ENCODE measurements at regions not wholly inside any gene's neighbourhood (a gene's known extent, or its start where the extent isn't known, plus 50 kb on each side); places are given as distances from the start of the nearest gene placed in this dataset.

DNA sequence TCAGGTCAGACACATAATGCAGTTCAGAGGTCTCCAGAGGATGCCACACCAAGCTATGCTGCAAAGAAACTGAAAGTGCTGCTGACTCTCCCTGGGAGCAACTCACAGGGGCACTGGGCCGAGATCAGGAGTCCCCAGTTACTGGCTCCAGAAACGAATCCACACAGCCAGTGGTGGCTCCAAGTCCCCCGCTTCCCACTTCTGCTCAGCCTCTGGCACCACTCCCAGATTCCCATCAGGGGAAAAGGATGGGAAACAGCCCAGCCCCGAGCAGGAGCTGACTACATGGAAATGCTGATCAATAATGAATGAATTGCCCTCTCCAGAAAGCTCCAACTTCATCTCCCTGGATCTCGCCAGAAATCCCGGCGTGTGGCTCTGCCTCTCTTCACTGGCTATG lies 62.3 kb upstream of the CDH5 start:
- TF ChIP-seq, protein P1, sequence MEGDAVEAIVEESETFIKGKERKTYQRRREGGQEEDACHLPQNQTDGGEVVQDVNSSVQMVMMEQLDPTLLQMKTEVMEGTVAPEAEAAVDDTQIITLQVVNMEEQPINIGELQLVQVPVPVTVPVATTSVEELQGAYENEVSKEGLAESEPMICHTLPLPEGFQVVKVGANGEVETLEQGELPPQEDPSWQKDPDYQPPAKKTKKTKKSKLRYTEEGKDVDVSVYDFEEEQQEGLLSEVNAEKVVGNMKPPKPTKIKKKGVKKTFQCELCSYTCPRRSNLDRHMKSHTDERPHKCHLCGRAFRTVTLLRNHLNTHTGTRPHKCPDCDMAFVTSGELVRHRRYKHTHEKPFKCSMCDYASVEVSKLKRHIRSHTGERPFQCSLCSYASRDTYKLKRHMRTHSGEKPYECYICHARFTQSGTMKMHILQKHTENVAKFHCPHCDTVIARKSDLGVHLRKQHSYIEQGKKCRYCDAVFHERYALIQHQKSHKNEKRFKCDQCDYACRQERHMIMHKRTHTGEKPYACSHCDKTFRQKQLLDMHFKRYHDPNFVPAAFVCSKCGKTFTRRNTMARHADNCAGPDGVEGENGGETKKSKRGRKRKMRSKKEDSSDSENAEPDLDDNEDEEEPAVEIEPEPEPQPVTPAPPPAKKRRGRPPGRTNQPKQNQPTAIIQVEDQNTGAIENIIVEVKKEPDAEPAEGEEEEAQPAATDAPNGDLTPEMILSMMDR (IDR thresholded peaks at IDR 0.05), result no peak
- no peak for TF ChIP-seq POLR2A (IDR thresholded peaks at IDR 0.05)
